Tibial artery (tissue), 4 donors: ENCODE measurements at regions not wholly inside any gene's neighbourhood (a gene's known extent, or its start where the extent isn't known, plus 50 kb on each side); places are given as distances from the start of the nearest gene placed in this dataset.

Experiments used
- DNase-seq, 2 donors: peaks; one replicate each; pipeline ENCODE4 v3.0.0-alpha.2; 2019
- H3K27ac ChIP-seq, 2 donors: fragments of 200-600 bp; sonication (generic) in 1 of 2; 1 replicate in 1 of 2; 2 replicates in 1 of 2; pipeline ENCODE4 v1.5.1; 2018 to 2019; ENCODE audit warnings: mild to moderate bottlenecking in 1 of 2
- H3K27me3 ChIP-seq, 2 donors: fragments of 200-600 bp; sonication (generic) in 1 of 2; one replicate each; pipeline versions ENCODE4 v1.5.1 to v1.6.0; 2016 to 2019
- H3K36me3 ChIP-seq, 3 donors: fragments of 200-600 bp; sonication (generic) in 2 of 3; one replicate each; pipeline ENCODE4 v1.5.1; 2016 to 2019; ENCODE audit warnings: mild to moderate bottlenecking in 2 of 3
- H3K4me1 ChIP-seq, 4 donors: fragments of 200-600 bp; sonication (generic) in 2 of 4; 1 replicate in 3 of 4; 2 replicates in 1 of 4; pipeline ENCODE4 v1.5.1; 2016 to 2019
- H3K4me3 ChIP-seq, 2 donors: fragments of 200-600 bp; sonication (generic) in 1 of 2; 1 replicate in 1 of 2; 2 replicates in 1 of 2; pipeline ENCODE4 v1.5.1; 2018 to 2019; ENCODE audit warnings: mild to moderate bottlenecking in 2 of 2
- H3K9me3 ChIP-seq, 3 donors: fragments of 200-600 bp; sonication (generic) in 1 of 3; one replicate each; pipeline ENCODE4 v1.5.1; 2016 to 2019
- intact Hi-C: fragments of 100-400 bp; cut with DNase I; formaldehyde crosslinking; loops from one replicate; pipeline ENCODE4 v1.15.0; 2023; ENCODE audit warnings: low total_unique reads
- TF ChIP-seq, protein P1 (sequence below), 2 experiments: fragments of 200-600 bp in 1 of 2; fragments of 450-650 bp in 1 of 2; IDR thresholded peaks; one replicate each; pipeline ENCODE4 v1.5.1; 2017 to 2019; ENCODE audit warnings: antibody characterized with exemption in 2 of 2, mild to moderate bottlenecking in 1 of 2, moderate library complexity in 1 of 2

- Histone ChIP-seq H3K27ac (no peak overlapping the region), H3K4me3 (no peak overlapping the region), H3K27me3 (no peaks in the 10 kb centered on the region), H3K36me3 (no peaks in the 10 kb centered on the region), H3K4me1 (peaks cover 0 to 11% (median 7%) of the 10 kb centered on the region in 4 donors), H3K9me3 (no peaks in the 10 kb centered on the region)
- no peak for DNase-seq
- intact Hi-C loops = no loop called here
- TF ChIP-seq, protein P1, sequence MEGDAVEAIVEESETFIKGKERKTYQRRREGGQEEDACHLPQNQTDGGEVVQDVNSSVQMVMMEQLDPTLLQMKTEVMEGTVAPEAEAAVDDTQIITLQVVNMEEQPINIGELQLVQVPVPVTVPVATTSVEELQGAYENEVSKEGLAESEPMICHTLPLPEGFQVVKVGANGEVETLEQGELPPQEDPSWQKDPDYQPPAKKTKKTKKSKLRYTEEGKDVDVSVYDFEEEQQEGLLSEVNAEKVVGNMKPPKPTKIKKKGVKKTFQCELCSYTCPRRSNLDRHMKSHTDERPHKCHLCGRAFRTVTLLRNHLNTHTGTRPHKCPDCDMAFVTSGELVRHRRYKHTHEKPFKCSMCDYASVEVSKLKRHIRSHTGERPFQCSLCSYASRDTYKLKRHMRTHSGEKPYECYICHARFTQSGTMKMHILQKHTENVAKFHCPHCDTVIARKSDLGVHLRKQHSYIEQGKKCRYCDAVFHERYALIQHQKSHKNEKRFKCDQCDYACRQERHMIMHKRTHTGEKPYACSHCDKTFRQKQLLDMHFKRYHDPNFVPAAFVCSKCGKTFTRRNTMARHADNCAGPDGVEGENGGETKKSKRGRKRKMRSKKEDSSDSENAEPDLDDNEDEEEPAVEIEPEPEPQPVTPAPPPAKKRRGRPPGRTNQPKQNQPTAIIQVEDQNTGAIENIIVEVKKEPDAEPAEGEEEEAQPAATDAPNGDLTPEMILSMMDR (IDR thresholded peaks at IDR 0.05) = no peak
These were observed 315.3 kb downstream of the PTTG2 start for GRCh38 chr4:38275331-38276100.

GRCh38 chr4:38278255-38278654 is 318.1 kb downstream of the PTTG2 start:
- peaks cover 0 to 29% (median 14%) of the 10 kb centered on the region in 4 donors for H3K4me1 ChIP-seq
- no peaks in the 10 kb centered on the region for H3K36me3 ChIP-seq
- intact Hi-C loops = no loop called here

GRCh38 chr4:38279077-38279476 is 318.9 kb downstream of the PTTG2 start:
- intact Hi-C loops = no loop called here
- DNase-seq = no peak
- no peaks in the 10 kb centered on the region for H3K27me3 ChIP-seq
- no peak overlapping the region for H3K27ac ChIP-seq
- TF ChIP-seq, protein P1 (IDR thresholded peaks at IDR 0.05) = no peak
- H3K4me3 ChIP-seq = no peak overlapping the region
- H3K36me3 ChIP-seq = no peaks in the 10 kb centered on the region
- H3K4me1 ChIP-seq = peaks cover 0 to 29% (median 14%) of the 10 kb centered on the region in 4 donors
- no peaks in the 10 kb centered on the region for H3K9me3 ChIP-seq

More at GRCh38 chr4:38278255-38278654, 318.1 kb downstream of the PTTG2 start:
- DNase-seq = no peak
- Histone ChIP-seq H3K4me3 (no peak overlapping the region), H3K27me3 (no peaks in the 10 kb centered on the region), H3K27ac (no peak overlapping the region), H3K9me3 (no peaks in the 10 kb centered on the region)
- TF ChIP-seq, protein P1 (IDR thresholded peaks at IDR 0.05) = no peak

DNA sequence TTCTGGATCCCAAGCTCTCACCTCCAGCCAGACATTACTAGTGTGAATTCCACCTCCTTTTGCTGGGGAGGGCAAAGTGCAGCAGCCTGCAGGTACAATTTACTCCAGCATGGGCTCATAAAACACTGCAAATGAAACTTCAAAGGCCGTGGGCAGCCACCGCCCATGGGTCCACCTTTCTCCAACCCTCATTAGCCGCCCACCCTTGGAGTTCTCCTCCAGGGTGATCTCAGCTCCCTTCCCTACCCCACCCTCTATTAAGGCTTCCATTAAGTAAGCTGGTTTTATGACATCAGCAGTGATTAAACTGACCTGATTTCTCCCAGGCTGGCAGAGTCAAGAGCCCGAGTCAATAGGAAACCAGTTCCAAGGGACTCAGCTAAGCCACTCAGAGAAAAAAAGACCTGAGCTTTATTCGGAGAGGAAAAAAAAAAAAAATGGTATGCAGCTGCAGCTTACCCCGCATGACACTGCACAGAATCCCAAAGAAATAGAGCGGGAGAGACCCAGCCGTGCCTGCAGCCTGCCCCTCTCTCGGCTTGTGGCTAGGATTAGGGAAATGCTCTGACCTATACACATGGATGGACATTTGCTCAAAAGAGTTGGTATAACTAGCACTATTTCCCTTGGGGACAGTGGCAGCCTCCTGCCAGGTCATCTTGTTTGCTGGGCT is 319.6 kb downstream of the PTTG2 start:
- intact Hi-C loops = no loop called here
- H3K27me3 ChIP-seq = no peaks in the 10 kb centered on the region
- peak overlapping the region in 1 of 2 donors; percentile 22 for H3K27ac ChIP-seq
- H3K4me3 ChIP-seq = no peak overlapping the region
- DNase-seq = no peak
- peaks cover 0 to 32% (median 15%) of the 10 kb centered on the region in 4 donors for H3K4me1 ChIP-seq
- H3K36me3 ChIP-seq = no peaks in the 10 kb centered on the region
- no peaks in the 10 kb centered on the region for H3K9me3 ChIP-seq
- TF ChIP-seq, protein P1 (IDR thresholded peaks at IDR 0.05) = no peak

GRCh38 chr4:38280323-38280706 is 320.1 kb downstream of the PTTG2 start:
- TF ChIP-seq, protein P1 (IDR thresholded peaks at IDR 0.05) = no peak

More at GRCh38 chr4:38280323-38280706, 320.1 kb downstream of the PTTG2 start:
- Histone ChIP-seq H3K9me3 (no peaks in the 10 kb centered on the region), H3K27ac (peak overlapping the region in 1 of 2 donors; percentile 20), H3K36me3 (no peaks in the 10 kb centered on the region), H3K4me3 (no peak overlapping the region), H3K4me1 (peaks cover 0 to 32% (median 15%) of the 10 kb centered on the region in 4 donors), H3K27me3 (no peaks in the 10 kb centered on the region)
- intact Hi-C loops = no loop called here
- DNase-seq = no peak
